Ishikawa (cell line): ENCODE measurements at regions not wholly inside any gene's neighbourhood (a gene's known extent, or its start where the extent isn't known, plus 50 kb on each side); places are given as distances from the start of the nearest gene placed in this dataset.

ENCODE experiments used
- CEBPB ChIP-seq: IDR thresholded peaks from 2 replicates; pipeline ENCODE4 v1.6.1; 2012
- EGR1 ChIP-seq: IDR thresholded peaks from 2 replicates; pipeline ENCODE4 v1.6.1; 2012
- EP300 ChIP-seq: IDR thresholded peaks from 2 replicates; pipeline ENCODE4 v1.6.1; 2012; ENCODE audit warnings: borderline replicate concordance
- FOXM1 ChIP-seq: IDR thresholded peaks from 2 replicates; pipeline ENCODE4 v1.6.1; 2012; ENCODE audit warnings: low read depth, borderline replicate concordance
- RAD21 ChIP-seq: IDR thresholded peaks from 2 replicates; pipeline ENCODE4 v1.6.1; 2012; ENCODE audit warnings: low read depth
- REST ChIP-seq: IDR thresholded peaks from 2 replicates; pipeline ENCODE4 v1.6.1; 2012; ENCODE audit warnings: low read depth, mild to moderate bottlenecking
- TAF1 ChIP-seq: IDR thresholded peaks from 2 replicates; pipeline ENCODE4 v1.6.1; 2012; ENCODE audit warnings: low read depth, mild to moderate bottlenecking
- TCF12 ChIP-seq: IDR thresholded peaks from 2 replicates; pipeline ENCODE4 v1.6.1; 2012; ENCODE audit warnings: low read depth
- YY1 ChIP-seq: IDR thresholded peaks from 2 replicates; pipeline ENCODE4 v1.6.1; 2012; ENCODE audit warnings: low read depth
- ZBTB7A ChIP-seq: IDR thresholded peaks from 2 replicates; pipeline ENCODE4 v1.6.1; 2012; ENCODE audit warnings: low read depth
- TF ChIP-seq, protein P1 (sequence below): IDR thresholded peaks from 2 replicates; pipeline ENCODE4 v1.6.1; 2012
- TF ChIP-seq, protein P2 (sequence below): IDR thresholded peaks from 2 replicates; pipeline ENCODE4 v1.6.1; 2012

DNA sequence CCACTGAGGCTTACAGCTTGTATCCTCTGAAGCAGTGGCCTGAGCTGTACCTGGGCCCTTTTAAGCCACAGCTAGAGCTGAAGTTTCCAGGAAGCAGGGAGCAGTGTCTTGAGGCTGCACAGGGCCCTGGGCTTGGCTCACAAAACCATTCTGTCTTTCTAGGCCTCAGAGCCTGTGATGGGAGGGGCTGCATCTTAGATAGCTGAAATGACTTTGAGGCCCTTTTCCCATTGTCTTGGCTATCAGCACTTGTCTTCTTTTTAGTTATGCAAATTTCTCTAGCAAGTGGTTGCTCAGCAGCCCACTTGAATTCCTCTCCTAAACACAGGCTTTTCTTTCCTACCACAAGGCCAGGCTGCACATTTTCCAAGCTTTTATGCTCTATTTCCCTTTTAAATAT lies 864.2 kb downstream of the REEP3 start:
- no peak for TF ChIP-seq TAF1
- no peak for TF ChIP-seq TCF12
- no peak for TF ChIP-seq RAD21
- no peak for TF ChIP-seq EP300
- TF ChIP-seq EGR1 = no peak
- no peak for TF ChIP-seq REST
- TF ChIP-seq, protein P1, sequence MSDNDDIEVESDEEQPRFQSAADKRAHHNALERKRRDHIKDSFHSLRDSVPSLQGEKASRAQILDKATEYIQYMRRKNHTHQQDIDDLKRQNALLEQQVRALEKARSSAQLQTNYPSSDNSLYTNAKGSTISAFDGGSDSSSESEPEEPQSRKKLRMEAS = no peak
- TF ChIP-seq FOXM1 = no peak
- no peak for TF ChIP-seq ZBTB7A
- TF ChIP-seq CEBPB = no peak
- TF ChIP-seq YY1 = no peak
- TF ChIP-seq, protein P2, sequence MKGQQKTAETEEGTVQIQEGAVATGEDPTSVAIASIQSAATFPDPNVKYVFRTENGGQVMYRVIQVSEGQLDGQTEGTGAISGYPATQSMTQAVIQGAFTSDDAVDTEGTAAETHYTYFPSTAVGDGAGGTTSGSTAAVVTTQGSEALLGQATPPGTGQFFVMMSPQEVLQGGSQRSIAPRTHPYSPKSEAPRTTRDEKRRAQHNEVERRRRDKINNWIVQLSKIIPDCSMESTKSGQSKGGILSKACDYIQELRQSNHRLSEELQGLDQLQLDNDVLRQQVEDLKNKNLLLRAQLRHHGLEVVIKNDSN = no peak
